ENCODE measurements at regions not wholly inside any gene's neighbourhood (a gene's known extent, or its start where the extent isn't known, plus 50 kb on each side); places are given as distances from the start of the nearest gene placed in this dataset.

- TF ChIP-seq CTCF (IDR thresholded peaks at IDR 0.05; ENCODE audit: extremely low read depth in 1 of 2, insufficient read depth in 1 of 2, low read depth in 1 of 2, low read length in 2 of 2) (no peak), EZH2 (IDR thresholded peaks at IDR 0.05; ENCODE audit: borderline replicate concordance, low read depth, low read length, severe bottlenecking) (no peak)
Measured at GRCh38 chr2:57185568-57185967, 861.0 kb upstream of the VRK2 start.

Data from endothelial cell of umbilical vein (primary cell).